ENCODE measurements at regions not wholly inside any gene's neighbourhood (a gene's known extent, or its start where the extent isn't known, plus 50 kb on each side); places are given as distances from the start of the nearest gene placed in this dataset.

GRCh38 chr1:238628110-238628509 lies 737.4 kb upstream of the ZP4 start:
- no peak for DNase-seq
- H3K4me3 ChIP-seq = no peak overlapping the region
- TF ChIP-seq CTCF (IDR thresholded peaks at IDR 0.05) = no peak
- TF ChIP-seq POLR2A (IDR thresholded peaks at IDR 0.05) = no peak

GRCh38 chr1:238624776-238625175 lies 734.1 kb upstream of the ZP4 start:
- Histone ChIP-seq H3K4me3 (no peak overlapping the region), H3K27ac (no peak overlapping the region), H3K27me3 (no peaks in the 10 kb centered on the region), H3K36me3 (no peaks in the 10 kb centered on the region), H3K4me1 (no peaks in the 10 kb centered on the region), H3K9me3 (no peaks in the 10 kb centered on the region)
- DNase-seq = no peak
- TF ChIP-seq CTCF (IDR thresholded peaks at IDR 0.05) = no peak
- TF ChIP-seq POLR2A (IDR thresholded peaks at IDR 0.05) = no peak

More at GRCh38 chr1:238628110-238628509, 737.4 kb upstream of the ZP4 start:
- Histone ChIP-seq H3K36me3 (no peaks in the 10 kb centered on the region), H3K9me3 (no peaks in the 10 kb centered on the region), H3K27ac (no peak overlapping the region), H3K27me3 (no peaks in the 10 kb centered on the region), H3K4me1 (no peaks in the 10 kb centered on the region)

GRCh38 chr1:238621405-238621804 lies 730.7 kb upstream of the ZP4 start:
- Histone ChIP-seq H3K9me3 (no peaks in the 10 kb centered on the region), H3K27ac (no peak overlapping the region), H3K4me3 (no peak overlapping the region), H3K36me3 (no peaks in the 10 kb centered on the region), H3K4me1 (no peaks in the 10 kb centered on the region), H3K27me3 (no peaks in the 10 kb centered on the region)
- DNase-seq = no peak
- TF ChIP-seq CTCF (IDR thresholded peaks at IDR 0.05) = no peak

GRCh38 chr1:238619652-238620051 lies 728.9 kb upstream of the ZP4 start:
- no peaks in the 10 kb centered on the region for H3K4me1 ChIP-seq
- H3K9me3 ChIP-seq = no peaks in the 10 kb centered on the region
- no peaks in the 10 kb centered on the region for H3K36me3 ChIP-seq
- no peak overlapping the region for H3K27ac ChIP-seq
- no peaks in the 10 kb centered on the region for H3K27me3 ChIP-seq
- no peak for DNase-seq
- no peak for TF ChIP-seq CTCF (IDR thresholded peaks at IDR 0.05)
- TF ChIP-seq POLR2A (IDR thresholded peaks at IDR 0.05) = no peak
- no peak overlapping the region for H3K4me3 ChIP-seq

GRCh38 chr1:238611406-238611805 lies 720.7 kb upstream of the ZP4 start:
- H3K9me3 ChIP-seq = no peaks in the 10 kb centered on the region
- no peak overlapping the region for H3K27ac ChIP-seq
- H3K36me3 ChIP-seq = no peaks in the 10 kb centered on the region
- DNase-seq = no peak
- H3K4me3 ChIP-seq = no peak overlapping the region
- TF ChIP-seq CTCF (IDR thresholded peaks at IDR 0.05) = no peak
- H3K27me3 ChIP-seq = no peaks in the 10 kb centered on the region
- H3K4me1 ChIP-seq = no peaks in the 10 kb centered on the region

- DNase-seq = no peak
- H3K27me3 ChIP-seq = no peaks in the 10 kb centered on the region
- no peaks in the 10 kb centered on the region for H3K9me3 ChIP-seq
- no peaks in the 10 kb centered on the region for H3K4me1 ChIP-seq
- H3K36me3 ChIP-seq = no peaks in the 10 kb centered on the region
- no peak overlapping the region for H3K27ac ChIP-seq
- TF ChIP-seq POLR2A (IDR thresholded peaks at IDR 0.05) (no peak), CTCF (IDR thresholded peaks at IDR 0.05) (no peak)
- H3K4me3 ChIP-seq = no peak overlapping the region
These were observed 717.4 kb upstream of the ZP4 start for GRCh38 chr1:238608144-238608543.
